HEK293 (cell line): ENCODE measurements at regions not wholly inside any gene's neighbourhood (a gene's known extent, or its start where the extent isn't known, plus 50 kb on each side); places are given as distances from the start of the nearest gene placed in this dataset.

ENCODE experiments used
- BCL6B ChIP-seq: fragments of 450-650 bp; formaldehyde crosslinking; IDR thresholded peaks from 2 replicates; pipeline ENCODE4 v1.5.1; 2017; ENCODE audit warnings: missing biosample characterization, missing genetic modification characterization
- OSR2 ChIP-seq: fragments of 450-650 bp; formaldehyde crosslinking; IDR thresholded peaks from 2 replicates; pipeline ENCODE4 v1.5.1; 2016; ENCODE audit warnings: missing biosample characterization, missing genetic modification characterization
- SCRT1 ChIP-seq: fragments of 450-650 bp; formaldehyde crosslinking; IDR thresholded peaks from 2 replicates; pipeline ENCODE4 v1.5.1; 2016; ENCODE audit warnings: missing biosample characterization, missing genetic modification characterization, borderline replicate concordance
- TCF7L2 ChIP-seq: IDR thresholded peaks from 2 replicates; pipeline ENCODE4 v1.6.1; 2011; ENCODE audit warnings: low read depth, mild to moderate bottlenecking, inconsistent platforms, low read length, moderate library complexity, borderline replicate concordance
- ZNF10 ChIP-seq: fragments of 450-650 bp; formaldehyde crosslinking; IDR thresholded peaks from 2 replicates; pipeline ENCODE4 v1.5.1; 2017; ENCODE audit warnings: missing biosample characterization, missing genetic modification characterization
- ZNF701 ChIP-seq: fragments of 450-650 bp; formaldehyde crosslinking; IDR thresholded peaks from 2 replicates; pipeline ENCODE4 v1.5.1; 2016; ENCODE audit warnings: missing biosample characterization, missing genetic modification characterization
- ZNF768 ChIP-seq: fragments of 450-650 bp; formaldehyde crosslinking; IDR thresholded peaks from 2 replicates; pipeline ENCODE4 v1.5.1; 2018; ENCODE audit warnings: missing biosample characterization, mild to moderate bottlenecking, missing genetic modification characterization
- ZNF785 ChIP-seq: fragments of 450-650 bp; formaldehyde crosslinking; IDR thresholded peaks from 2 replicates; pipeline ENCODE4 v1.5.1; 2016; ENCODE audit warnings: missing biosample characterization, missing genetic modification characterization
- TF ChIP-seq, protein P1 (sequence below): fragments of 450-650 bp; formaldehyde crosslinking; IDR thresholded peaks from 2 replicates; pipeline ENCODE4 v1.5.1; 2016; ENCODE audit warnings: missing biosample characterization, missing genetic modification characterization
- TF ChIP-seq, protein P2 (sequence below): fragments of 450-650 bp; formaldehyde crosslinking; IDR thresholded peaks from 2 replicates; pipeline ENCODE4 v1.5.1; 2016; ENCODE audit warnings: missing biosample characterization, missing genetic modification characterization
- TF ChIP-seq, protein P3 (sequence below): IDR thresholded peaks from 2 replicates; pipeline ENCODE4 v1.6.1; 2011; ENCODE audit warnings: mild to moderate bottlenecking, low read depth, low read length, borderline replicate concordance
- TF ChIP-seq, protein P4 (sequence below): fragments of 450-650 bp; formaldehyde crosslinking; IDR thresholded peaks from 2 replicates; pipeline ENCODE4 v1.5.1; 2016; ENCODE audit warnings: missing biosample characterization, missing genetic modification characterization
- TF ChIP-seq, protein P5 (sequence below): fragments of 450-650 bp; formaldehyde crosslinking; IDR thresholded peaks from 2 replicates; pipeline ENCODE4 v1.5.1; 2016; ENCODE audit warnings: missing biosample characterization, missing genetic modification characterization

DNA sequence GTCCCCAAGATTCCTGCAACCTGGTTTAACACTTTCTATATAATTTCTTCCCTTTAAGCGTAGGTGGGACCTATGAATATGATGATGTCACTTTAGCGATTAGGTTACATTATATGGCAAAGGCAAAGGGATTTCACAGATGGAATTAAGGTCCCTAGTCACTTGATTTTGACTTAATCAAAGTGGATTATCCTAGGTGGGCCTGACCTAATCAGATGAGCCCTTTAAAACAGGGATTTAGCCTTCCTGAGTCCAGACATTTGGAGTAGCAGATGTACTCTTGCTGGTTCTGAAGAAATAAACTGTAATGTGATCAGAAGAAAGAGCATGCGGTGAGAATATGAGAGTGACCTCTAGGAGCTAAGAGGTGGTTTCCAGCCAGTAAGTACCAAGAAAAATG, 67.8 kb upstream of the LIN7C start:
- TF ChIP-seq, protein P1, sequence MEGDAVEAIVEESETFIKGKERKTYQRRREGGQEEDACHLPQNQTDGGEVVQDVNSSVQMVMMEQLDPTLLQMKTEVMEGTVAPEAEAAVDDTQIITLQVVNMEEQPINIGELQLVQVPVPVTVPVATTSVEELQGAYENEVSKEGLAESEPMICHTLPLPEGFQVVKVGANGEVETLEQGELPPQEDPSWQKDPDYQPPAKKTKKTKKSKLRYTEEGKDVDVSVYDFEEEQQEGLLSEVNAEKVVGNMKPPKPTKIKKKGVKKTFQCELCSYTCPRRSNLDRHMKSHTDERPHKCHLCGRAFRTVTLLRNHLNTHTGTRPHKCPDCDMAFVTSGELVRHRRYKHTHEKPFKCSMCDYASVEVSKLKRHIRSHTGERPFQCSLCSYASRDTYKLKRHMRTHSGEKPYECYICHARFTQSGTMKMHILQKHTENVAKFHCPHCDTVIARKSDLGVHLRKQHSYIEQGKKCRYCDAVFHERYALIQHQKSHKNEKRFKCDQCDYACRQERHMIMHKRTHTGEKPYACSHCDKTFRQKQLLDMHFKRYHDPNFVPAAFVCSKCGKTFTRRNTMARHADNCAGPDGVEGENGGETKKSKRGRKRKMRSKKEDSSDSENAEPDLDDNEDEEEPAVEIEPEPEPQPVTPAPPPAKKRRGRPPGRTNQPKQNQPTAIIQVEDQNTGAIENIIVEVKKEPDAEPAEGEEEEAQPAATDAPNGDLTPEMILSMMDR (tag by site-specific recombination), result no peak
- no peak for TF ChIP-seq TCF7L2
- TF ChIP-seq BCL6B (tag by site-specific recombination), result no peak
- TF ChIP-seq, protein P2, sequence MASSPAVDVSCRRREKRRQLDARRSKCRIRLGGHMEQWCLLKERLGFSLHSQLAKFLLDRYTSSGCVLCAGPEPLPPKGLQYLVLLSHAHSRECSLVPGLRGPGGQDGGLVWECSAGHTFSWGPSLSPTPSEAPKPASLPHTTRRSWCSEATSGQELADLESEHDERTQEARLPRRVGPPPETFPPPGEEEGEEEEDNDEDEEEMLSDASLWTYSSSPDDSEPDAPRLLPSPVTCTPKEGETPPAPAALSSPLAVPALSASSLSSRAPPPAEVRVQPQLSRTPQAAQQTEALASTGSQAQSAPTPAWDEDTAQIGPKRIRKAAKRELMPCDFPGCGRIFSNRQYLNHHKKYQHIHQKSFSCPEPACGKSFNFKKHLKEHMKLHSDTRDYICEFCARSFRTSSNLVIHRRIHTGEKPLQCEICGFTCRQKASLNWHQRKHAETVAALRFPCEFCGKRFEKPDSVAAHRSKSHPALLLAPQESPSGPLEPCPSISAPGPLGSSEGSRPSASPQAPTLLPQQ, result no peak
- TF ChIP-seq ZNF701 (tag by site-specific recombination), result no peak
- TF ChIP-seq, protein P3, sequence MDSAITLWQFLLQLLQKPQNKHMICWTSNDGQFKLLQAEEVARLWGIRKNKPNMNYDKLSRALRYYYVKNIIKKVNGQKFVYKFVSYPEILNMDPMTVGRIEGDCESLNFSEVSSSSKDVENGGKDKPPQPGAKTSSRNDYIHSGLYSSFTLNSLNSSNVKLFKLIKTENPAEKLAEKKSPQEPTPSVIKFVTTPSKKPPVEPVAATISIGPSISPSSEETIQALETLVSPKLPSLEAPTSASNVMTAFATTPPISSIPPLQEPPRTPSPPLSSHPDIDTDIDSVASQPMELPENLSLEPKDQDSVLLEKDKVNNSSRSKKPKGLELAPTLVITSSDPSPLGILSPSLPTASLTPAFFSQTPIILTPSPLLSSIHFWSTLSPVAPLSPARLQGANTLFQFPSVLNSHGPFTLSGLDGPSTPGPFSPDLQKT, result no peak
- TF ChIP-seq, protein P4, sequence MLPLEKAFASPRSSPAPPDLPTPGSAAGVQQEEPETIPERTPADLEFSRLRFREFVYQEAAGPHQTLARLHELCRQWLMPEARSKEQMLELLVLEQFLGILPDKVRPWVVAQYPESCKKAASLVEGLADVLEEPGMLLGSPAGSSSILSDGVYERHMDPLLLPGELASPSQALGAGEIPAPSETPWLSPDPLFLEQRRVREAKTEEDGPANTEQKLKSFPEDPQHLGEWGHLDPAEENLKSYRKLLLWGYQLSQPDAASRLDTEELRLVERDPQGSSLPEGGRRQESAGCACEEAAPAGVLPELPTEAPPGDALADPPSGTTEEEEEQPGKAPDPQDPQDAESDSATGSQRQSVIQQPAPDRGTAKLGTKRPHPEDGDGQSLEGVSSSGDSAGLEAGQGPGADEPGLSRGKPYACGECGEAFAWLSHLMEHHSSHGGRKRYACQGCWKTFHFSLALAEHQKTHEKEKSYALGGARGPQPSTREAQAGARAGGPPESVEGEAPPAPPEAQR (tag by site-specific recombination), result no peak
- no peak for TF ChIP-seq OSR2 (tag by site-specific recombination)
- TF ChIP-seq, protein P5, sequence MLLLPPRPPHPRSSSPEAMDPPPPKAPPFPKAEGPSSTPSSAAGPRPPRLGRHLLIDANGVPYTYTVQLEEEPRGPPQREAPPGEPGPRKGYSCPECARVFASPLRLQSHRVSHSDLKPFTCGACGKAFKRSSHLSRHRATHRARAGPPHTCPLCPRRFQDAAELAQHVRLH (tag by site-specific recombination), result no peak
- no peak for TF ChIP-seq ZNF785 (tag by site-specific recombination)
- TF ChIP-seq ZNF768, result no peak
- TF ChIP-seq SCRT1 (tag by site-specific recombination), result no peak
- TF ChIP-seq ZNF10 (tag by site-specific recombination), result peak; percentile 90
